Cerebellar nuclear complex (tissue), 1 donor: ENCODE measurements at regions not wholly inside any gene's neighbourhood (a gene's known extent, or its start where the extent isn't known, plus 50 kb on each side); places are given as distances from the start of the nearest gene placed in this dataset.
A peak's percentile ranks its signal among the peaks of the same experiment; 100 is the strongest.
"Not testable (repeated sequence)": the region's sequence is repeated elsewhere in the genome, so short reads cannot be mapped to it uniquely, and the experiment has no call there.

Experiments used
- DNase-seq, 2 experiments: peaks; one replicate each; lab custom pipeline; 2025; lab: John Stamatoyannopoulos, UW

DNA sequence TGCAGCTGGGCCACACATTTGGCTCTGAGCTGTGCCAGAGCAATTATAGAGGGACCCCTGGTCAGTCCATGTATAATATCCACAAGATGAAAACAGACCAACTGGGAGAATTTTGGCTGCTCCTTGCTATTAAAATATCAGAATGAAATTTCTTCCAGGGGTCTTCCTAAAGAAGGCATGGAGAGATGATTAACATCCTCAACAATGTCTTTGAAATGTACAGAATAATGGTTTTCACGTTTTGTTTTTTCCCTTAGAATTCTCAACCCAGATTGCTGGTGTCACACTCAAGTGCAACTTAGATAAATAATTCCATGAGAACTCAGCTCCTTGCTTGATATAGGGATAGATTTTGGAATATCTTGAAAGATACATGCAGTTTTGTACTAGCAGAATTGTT is 148.3 kb upstream of the SLC24A2 start:
- no peak for DNase-seq

DNA sequence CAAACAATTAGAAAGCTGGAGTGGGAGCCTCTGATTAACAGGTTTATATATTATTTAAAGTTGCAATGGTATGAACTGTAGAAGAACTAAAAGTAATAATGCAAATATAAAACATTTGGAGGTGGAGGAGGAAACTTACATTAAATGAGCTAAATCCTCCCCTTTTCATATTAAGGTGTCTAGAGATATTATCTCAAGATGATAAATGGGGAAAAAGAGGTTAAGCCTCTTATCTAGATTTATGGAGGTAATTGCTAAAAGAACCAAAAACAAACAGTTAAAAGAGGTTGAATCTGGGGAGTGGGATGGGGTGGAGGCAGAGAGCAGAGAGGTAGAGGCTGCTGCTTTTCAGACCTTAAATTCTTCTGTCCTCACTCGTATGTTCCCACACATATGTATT is 147.8 kb upstream of the SLC24A2 start:
- no peak for DNase-seq

DNA sequence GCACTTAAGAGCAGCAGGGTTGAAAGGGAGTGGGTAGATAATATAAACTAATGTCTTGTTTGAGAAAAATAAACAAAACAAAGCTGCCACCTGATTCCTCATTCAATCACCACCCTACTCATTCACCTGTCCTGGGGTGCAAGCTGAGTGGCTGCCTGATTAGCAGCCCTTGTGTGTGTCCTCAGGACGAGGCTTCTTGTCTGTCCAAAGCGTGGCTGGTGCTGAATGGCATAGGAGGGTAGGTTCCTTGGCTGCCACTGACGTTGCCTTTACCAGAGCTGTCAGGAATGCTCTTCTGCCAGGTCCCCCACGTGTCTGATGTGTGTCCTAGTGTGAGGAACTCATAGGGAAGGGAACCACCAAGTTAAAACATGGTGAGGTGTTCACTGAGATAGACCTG is 146.6 kb upstream of the SLC24A2 start:
- no peak for DNase-seq

DNA sequence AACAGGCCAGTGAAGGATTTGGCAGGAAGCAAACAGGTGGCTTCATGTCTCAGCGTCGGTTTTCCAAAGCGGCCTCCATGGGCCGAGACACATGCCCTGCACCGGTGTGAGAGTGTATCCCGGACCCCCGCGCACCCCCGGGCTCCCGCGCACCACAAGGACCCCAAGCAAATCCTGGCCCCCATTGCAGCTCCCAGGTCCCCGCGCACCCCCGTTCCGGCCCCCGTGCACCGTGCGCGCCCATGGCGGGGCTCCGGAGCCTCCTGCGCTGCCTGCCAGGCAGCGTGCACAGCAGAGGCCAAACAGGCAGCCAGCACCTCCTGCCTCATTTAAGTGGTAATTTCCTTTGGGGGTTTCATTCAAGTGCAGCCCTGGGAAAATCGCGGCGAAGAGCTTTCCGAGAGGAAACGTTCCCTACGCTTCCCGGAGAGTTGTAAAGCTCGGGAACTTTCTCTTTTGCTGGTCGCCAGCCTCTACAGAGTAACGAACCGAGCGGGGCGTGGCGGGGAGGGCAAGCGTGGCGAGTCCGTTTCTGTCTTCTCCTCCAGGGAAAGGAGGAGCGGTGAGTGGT is 145.5 kb upstream of the SLC24A2 start:
- no peak for DNase-seq

- DNase-seq = no peak
These were observed 142.5 kb upstream of the SLC24A2 start for GRCh38 chr9:19931098-19931890.

DNA sequence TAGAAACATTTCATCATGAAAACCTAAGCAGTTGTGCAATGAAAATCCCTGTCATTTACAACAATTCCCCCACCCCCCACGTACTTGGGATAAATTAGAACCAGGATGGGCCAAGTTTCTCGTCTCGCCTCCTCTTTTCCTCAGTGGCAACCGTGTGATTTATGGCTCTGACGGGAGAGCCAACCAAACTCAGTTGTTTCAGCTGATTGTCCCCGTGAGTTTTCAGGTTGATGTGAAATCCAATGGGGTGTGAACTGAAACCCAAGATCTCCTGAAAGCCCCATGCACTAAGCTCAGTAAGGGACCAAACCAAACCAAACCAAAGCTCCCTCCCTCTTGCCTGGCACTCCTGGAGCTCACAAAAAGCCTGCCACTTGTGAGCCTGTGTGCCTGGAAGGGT is 138.7 kb upstream of the SLC24A2 start:
- no peak for DNase-seq

DNA sequence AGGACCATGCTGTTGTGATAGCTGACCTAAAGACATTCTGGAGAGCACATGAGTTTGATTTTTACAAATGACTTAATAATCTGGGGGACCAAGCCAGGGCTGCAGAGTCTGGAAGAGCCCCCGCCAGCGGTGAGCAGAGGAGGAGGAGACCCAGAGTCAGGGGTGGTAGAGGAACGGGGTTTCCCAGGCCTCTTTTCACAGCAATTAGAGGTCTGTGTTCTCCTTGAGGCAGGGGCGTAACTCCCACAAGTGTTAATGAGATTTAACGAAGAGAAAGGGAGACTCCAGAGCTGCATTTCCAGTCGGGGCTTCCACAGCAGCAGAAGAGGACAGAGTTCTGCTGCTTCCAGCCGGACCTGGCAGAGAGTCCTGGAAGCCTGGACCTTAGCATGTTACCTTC is 137.9 kb upstream of the SLC24A2 start:
- DNase-seq = no peak

DNA sequence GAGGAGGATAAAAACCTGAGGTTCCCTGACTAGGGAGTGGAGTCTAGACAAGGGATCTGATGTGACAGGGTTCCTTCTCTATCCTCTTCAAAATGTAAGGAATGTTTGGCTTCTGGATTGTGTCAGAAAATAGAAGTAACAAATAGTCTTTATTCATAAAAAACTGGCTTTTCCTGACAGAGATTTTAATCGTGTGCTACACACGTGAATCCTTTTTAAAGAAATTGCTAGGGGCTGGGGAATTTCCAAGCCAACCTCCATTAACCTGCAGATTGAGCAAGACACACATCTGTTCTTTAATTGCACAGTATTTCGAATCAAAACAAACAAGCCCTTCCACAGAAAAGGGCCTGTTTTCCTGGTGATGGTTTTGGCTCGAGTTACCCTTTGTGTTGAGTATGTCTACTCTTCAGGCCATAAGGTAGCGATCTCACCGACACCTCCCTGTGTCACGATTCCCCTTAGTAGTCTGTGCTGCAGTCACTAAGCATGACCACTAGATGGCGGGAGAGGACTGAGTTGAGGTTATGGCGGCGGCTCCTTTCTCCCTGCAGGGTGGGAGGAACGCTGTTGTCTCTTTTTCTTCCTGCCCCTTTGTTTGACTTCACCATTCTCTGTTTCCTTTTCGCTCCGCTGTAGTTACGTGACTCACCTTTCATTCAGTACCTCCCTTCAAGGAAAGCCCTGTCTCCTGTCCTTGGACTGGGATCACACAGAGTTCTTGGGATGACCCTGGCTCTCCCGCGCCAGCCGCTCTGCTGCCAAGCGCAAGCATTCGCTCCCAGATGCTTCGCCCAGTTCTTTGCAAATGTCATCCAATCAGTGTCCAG is 137.1 kb upstream of the SLC24A2 start:
- peak in 1 of 2 experiments; percentile 61 for DNase-seq

DNA sequence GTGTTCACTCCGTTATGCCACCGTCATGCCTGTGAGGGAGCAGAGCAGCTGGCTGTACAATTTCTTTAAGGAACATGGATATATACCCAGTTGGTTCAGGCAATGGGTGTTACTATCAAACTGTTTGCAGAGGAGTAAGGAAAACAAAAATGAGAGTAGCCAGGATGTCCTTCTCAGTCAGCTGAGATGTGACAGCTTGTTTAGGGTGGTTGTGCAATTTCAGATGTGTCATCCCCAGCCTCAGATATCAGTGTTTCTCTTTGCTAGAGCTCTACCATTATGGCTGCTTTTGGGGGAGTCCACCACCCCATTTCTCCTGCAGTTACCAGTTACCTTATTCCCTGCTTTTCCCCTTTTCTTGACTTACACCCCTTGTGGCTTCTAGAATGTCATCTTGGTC is 135.2 kb upstream of the SLC24A2 start:
- DNase-seq = no peak

GRCh38 chr9:19922476-19923118 is 133.8 kb upstream of the SLC24A2 start:
- no peak for DNase-seq

DNA sequence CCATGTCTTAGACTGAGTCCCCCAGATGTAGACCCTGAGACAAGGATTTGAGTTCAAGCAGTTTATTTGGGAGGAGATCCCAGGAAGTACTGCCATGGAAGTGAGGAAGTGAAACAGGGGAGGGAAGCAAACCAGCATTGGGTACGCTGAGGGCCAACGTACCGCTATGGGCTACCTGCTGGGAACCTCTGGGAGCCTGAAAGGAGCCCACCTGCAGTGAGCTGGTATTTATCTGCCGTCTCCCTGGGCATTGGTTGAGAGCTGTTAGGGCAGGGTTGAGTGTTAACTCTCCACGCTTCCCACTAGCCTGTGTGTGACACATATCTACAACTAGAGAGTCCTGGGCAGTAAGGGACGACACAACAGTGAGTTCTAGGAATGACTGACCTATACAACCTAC is 131.6 kb upstream of the SLC24A2 start:
- DNase-seq = no peak

GRCh38 chr9:19918630-19919029 is 129.8 kb upstream of the SLC24A2 start:
- no peak for DNase-seq

DNA sequence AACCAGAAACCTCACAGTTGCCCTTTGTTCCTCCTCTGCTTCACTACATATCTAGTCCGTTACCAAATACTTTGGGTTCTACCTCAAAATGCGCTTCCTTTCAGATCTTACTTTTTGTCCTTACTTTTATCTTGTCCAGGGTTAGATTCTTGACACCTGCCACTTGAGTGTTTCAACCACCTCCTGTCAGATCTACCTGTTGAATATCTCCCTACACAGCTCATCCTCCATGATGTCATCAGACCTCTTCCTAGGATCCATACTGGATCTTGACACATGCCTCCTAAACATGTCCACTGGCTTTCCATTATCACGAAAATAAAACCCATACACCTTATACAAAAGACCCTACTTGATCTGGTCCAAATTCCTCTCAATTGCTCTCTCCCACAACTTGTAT is 125.2 kb upstream of the SLC24A2 start:
- no peak for DNase-seq

GRCh38 chr9:19913151-19913550 is 124.3 kb upstream of the SLC24A2 start:
- DNase-seq = no peak

DNA sequence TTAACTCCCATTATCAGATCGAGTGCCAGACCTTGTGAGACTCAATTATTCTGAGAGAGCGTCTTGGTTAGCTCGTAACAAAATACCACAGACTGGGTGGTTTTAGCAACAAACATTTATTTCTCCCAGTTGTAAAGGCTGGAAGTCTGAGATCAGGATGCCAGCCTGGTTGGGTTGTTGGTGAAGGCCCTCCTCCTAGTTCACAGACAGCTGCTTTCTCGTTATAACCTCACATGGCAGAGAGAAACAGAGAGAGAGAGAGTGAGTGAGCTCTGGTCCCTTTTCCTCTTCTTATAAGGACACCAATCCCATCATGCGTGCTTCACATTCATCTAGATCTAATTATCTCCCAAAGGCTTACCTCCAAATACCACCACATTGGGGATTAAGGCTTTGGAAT is 114.2 kb upstream of the SLC24A2 start:
- DNase-seq = no peak

- DNase-seq = no peak
These were observed 112.7 kb upstream of the SLC24A2 start for GRCh38 chr9:19901586-19901985.

DNA sequence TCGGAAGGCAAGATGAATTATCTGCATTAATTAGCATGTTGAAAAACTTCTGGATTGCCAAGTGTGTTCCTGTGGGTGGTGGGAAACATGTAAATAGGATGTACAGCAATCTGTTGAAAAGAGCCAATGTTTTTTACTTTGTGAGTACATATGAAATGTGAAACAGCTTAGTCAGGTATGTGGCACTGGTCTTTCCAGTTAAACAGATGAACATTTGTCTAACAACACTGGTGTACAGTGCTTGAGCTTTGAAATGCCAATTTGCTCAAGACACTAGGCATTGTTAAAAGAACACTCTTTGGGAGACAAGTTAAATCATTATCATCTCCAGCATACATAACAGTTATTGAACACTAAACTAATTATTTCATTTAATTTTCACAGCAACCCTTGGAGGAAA is 107.3 kb upstream of the SLC24A2 start:
- DNase-seq = no peak

GRCh38 chr9:19895578-19895977 is 106.7 kb upstream of the SLC24A2 start:
- not testable (repeated sequence) for DNase-seq

DNA sequence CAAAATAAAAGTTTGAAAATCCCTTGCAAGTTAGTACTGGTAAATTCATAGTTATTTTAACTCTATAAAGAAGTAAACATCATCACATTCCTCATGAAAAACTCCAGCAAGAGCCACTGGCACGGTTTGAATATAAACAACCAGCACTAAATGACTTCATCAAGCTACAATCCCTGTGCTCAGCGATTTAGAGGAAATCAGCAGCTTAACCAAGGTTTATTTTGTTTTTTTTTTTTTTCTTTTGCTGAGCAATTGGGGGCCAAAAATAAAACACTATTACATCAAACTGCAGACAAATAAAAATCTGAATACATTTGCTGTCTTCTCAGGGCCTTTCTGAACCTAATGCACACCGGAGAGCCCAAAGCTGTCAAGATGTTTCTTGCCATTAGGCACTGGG is 106.2 kb upstream of the SLC24A2 start:
- DNase-seq = no peak

DNA sequence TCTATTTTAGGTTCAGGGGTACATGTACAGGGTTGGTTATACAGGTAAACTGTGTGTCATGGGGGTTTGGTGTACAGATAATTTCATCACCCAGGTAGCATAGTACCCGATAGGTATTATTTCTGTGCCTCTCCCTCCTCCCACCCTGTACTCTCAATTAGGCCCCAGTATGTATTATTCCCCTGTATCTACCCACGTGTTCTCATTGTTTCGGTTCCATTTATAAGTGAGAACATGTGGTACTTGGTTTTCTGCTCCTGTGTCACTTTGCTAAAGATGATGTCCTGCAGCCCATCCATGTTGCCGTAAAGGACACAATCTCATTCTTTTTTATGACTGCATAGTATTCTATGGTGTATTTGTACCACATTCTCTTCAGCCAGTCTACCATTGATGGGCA is 96.8 kb upstream of the SLC24A2 start:
- DNase-seq = no peak

GRCh38 chr9:19879062-19879461 is 90.2 kb upstream of the SLC24A2 start:
- DNase-seq = no peak

DNA sequence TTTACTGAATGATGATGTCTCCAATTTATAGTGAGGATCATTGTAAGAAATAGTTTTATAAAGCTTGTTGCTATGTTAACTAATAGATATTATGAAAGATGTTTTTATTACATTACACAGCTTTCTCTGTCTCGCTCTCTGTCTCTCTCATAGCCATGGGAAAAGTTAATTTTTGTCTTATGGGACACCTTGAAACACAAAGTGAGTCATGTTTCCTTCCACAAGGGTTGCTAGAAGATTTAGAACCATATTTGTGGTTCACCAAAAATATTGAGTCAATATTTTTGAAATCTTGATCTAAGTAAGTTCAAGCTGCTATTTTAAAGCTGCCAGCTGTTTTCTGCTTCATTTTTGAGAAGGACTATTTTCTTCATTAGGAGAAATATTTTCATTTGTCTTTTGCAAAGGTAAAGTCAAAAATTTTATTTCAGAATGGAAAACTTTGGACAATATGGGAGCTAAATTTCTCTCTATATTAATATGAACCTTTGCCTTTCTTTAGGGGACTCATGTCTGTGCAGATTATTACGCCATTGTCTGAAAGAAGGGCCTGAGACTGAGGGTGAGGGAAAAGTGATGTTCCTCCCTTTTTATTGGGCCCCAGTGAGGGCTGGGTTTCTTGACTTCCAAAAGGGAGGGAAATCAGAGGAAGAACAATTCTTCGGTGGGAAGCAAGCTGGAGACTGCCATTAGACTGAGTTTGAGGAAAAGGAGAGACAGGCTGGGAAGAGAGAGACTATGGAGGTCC is 87.9 kb upstream of the SLC24A2 start:
- no peak for DNase-seq
